ENCODE measurements at regions not wholly inside any gene's neighbourhood (a gene's known extent, or its start where the extent isn't known, plus 50 kb on each side); places are given as distances from the start of the nearest gene placed in this dataset.
"Not testable (repeated sequence)": the region's sequence is repeated elsewhere in the genome, so short reads cannot be mapped to it uniquely, and the experiment has no call there.

GRCh38 chr19:33866696-33867095, 70.0 kb downstream of the KCTD15 start:
- no peak overlapping the region for H3K4me3 Mint-ChIP-seq
- H3K4me1 Mint-ChIP-seq: no peaks in the 10 kb centered on the region
- H3K27me3 Mint-ChIP-seq: peaks cover 7% of the 10 kb centered on the region
- peaks cover 3% of the 10 kb centered on the region for H3K36me3 Mint-ChIP-seq
- no peak overlapping the region for H3K27ac Mint-ChIP-seq
- no peaks in the 10 kb centered on the region for H3K9me3 Mint-ChIP-seq

- Mint-ChIP-seq H3K27me3 (peaks cover 8% of the 10 kb centered on the region), H3K27ac (no peak overlapping the region), H3K36me3 (no peaks in the 10 kb centered on the region), H3K9me3 (no peaks in the 10 kb centered on the region), H3K4me1 (no peaks in the 10 kb centered on the region), H3K4me3 (no peak overlapping the region)
Measured at GRCh38 chr19:33868076-33868735, 71.5 kb downstream of the KCTD15 start.

- H3K27ac Mint-ChIP-seq: no peak overlapping the region
- H3K36me3 Mint-ChIP-seq: no peaks in the 10 kb centered on the region
- H3K27me3 Mint-ChIP-seq: peaks cover 8% of the 10 kb centered on the region
- no peaks in the 10 kb centered on the region for H3K4me1 Mint-ChIP-seq
- no peak overlapping the region for H3K4me3 Mint-ChIP-seq
- H3K9me3 Mint-ChIP-seq: no peaks in the 10 kb centered on the region
Measured at GRCh38 chr19:33868788-33869412, 72.2 kb downstream of the KCTD15 start.

- H3K4me3 Mint-ChIP-seq, H3K27ac Mint-ChIP-seq, H3K4me1 Mint-ChIP-seq, H3K27me3 Mint-ChIP-seq, H3K9me3 Mint-ChIP-seq, H3K36me3 Mint-ChIP-seq: not testable (repeated sequence)
Measured at GRCh38 chr19:33870298-33870932, 73.7 kb downstream of the KCTD15 start.

GRCh38 chr19:33871605-33872004, 74.9 kb downstream of the KCTD15 start:
- H3K9me3 Mint-ChIP-seq: no peaks in the 10 kb centered on the region
- H3K27ac Mint-ChIP-seq: no peak overlapping the region
- H3K4me1 Mint-ChIP-seq: no peaks in the 10 kb centered on the region
- H3K27me3 Mint-ChIP-seq: peaks cover 8% of the 10 kb centered on the region
- H3K36me3 Mint-ChIP-seq: no peaks in the 10 kb centered on the region
- H3K4me3 Mint-ChIP-seq: no peak overlapping the region

GRCh38 chr19:33872445-33873320, 76.0 kb downstream of the KCTD15 start:
- no peaks in the 10 kb centered on the region for H3K4me1 Mint-ChIP-seq
- no peak overlapping the region for H3K4me3 Mint-ChIP-seq
- H3K9me3 Mint-ChIP-seq: no peaks in the 10 kb centered on the region
- H3K27ac Mint-ChIP-seq: no peak overlapping the region
- no peaks in the 10 kb centered on the region for H3K36me3 Mint-ChIP-seq
- peaks cover 7% of the 10 kb centered on the region for H3K27me3 Mint-ChIP-seq

GRCh38 chr19:33875071-33875470, 78.4 kb downstream of the KCTD15 start:
- Mint-ChIP-seq H3K27ac (no peak overlapping the region), H3K27me3 (peaks cover 1% of the 10 kb centered on the region), H3K4me3 (no peak overlapping the region), H3K4me1 (no peaks in the 10 kb centered on the region), H3K36me3 (no peaks in the 10 kb centered on the region), H3K9me3 (no peaks in the 10 kb centered on the region)

- peaks cover 1% of the 10 kb centered on the region for H3K27me3 Mint-ChIP-seq
- no peak overlapping the region for H3K27ac Mint-ChIP-seq
- no peaks in the 10 kb centered on the region for H3K36me3 Mint-ChIP-seq
- H3K4me1 Mint-ChIP-seq: no peaks in the 10 kb centered on the region
- H3K9me3 Mint-ChIP-seq: no peaks in the 10 kb centered on the region
- H3K4me3 Mint-ChIP-seq: no peak overlapping the region
Measured at GRCh38 chr19:33876192-33876591, 79.5 kb downstream of the KCTD15 start.

GRCh38 chr19:33878030-33878544, 81.4 kb downstream of the KCTD15 start:
- H3K4me1 Mint-ChIP-seq: no peaks in the 10 kb centered on the region
- H3K4me3 Mint-ChIP-seq: no peak overlapping the region
- no peaks in the 10 kb centered on the region for H3K9me3 Mint-ChIP-seq
- H3K27me3 Mint-ChIP-seq: peaks cover under 1% of the 10 kb centered on the region
- H3K36me3 Mint-ChIP-seq: no peaks in the 10 kb centered on the region
- no peak overlapping the region for H3K27ac Mint-ChIP-seq

- no peak overlapping the region for H3K27ac Mint-ChIP-seq
- H3K4me1 Mint-ChIP-seq: no peaks in the 10 kb centered on the region
- H3K27me3 Mint-ChIP-seq: peaks cover under 1% of the 10 kb centered on the region
- H3K36me3 Mint-ChIP-seq: no peaks in the 10 kb centered on the region
- H3K4me3 Mint-ChIP-seq: no peak overlapping the region
- H3K9me3 Mint-ChIP-seq: no peaks in the 10 kb centered on the region
Measured at GRCh38 chr19:33878910-33879810, 82.5 kb downstream of the KCTD15 start.

- peaks cover 3% of the 10 kb centered on the region for H3K27me3 Mint-ChIP-seq
- H3K9me3 Mint-ChIP-seq: no peaks in the 10 kb centered on the region
- no peak overlapping the region for H3K27ac Mint-ChIP-seq
- peaks cover 2% of the 10 kb centered on the region for H3K36me3 Mint-ChIP-seq
- peak overlapping the region in 2 of 4 donors; percentile 17 to 41 for H3K4me3 Mint-ChIP-seq
- H3K4me1 Mint-ChIP-seq: peaks cover 0 to 3% (median under 1%) of the 10 kb centered on the region in 3 donors
Measured at GRCh38 chr19:33879818-33880575, 83.3 kb downstream of the KCTD15 start.

GRCh38 chr19:33883859-33884519, 87.3 kb downstream of the KCTD15 start:
- Mint-ChIP-seq H3K9me3 (no peaks in the 10 kb centered on the region), H3K4me1 (peaks cover 0 to 3% (median 3%) of the 10 kb centered on the region in 3 donors), H3K36me3 (peaks cover 2% of the 10 kb centered on the region), H3K4me3 (no peak overlapping the region), H3K27ac (peak overlapping the region in 1 of 3 donors; percentile 47), H3K27me3 (peaks cover 3% of the 10 kb centered on the region)

GRCh38 chr19:33885236-33885635, 88.6 kb downstream of the KCTD15 start:
- Mint-ChIP-seq H3K9me3 (no peaks in the 10 kb centered on the region), H3K27me3 (peaks cover 3% of the 10 kb centered on the region), H3K36me3 (peaks cover 2% of the 10 kb centered on the region), H3K4me1 (peaks cover 0 to 6% (median 3%) of the 10 kb centered on the region in 3 donors), H3K4me3 (no peak overlapping the region), H3K27ac (no peak overlapping the region)

Data from IgD-negative memory B cell (primary cell).